Upper lobe of left lung (tissue), 6 donors: ENCODE measurements at regions not wholly inside any gene's neighbourhood (a gene's known extent, or its start where the extent isn't known, plus 50 kb on each side); places are given as distances from the start of the nearest gene placed in this dataset.

Experiments
- ATAC-seq, 2 donors: fragments of 200-7000 bp; cut with Tn5 transposase; one replicate each; pipeline ENCODE4 v1.9.1; 2022; ENCODE audit warnings: mild to moderate bottlenecking in 2 of 2, moderate library complexity in 2 of 2; ENCODE audit not compliant: low FRiP score in 2 of 2
- DNase-seq, 2 donors: peaks; one replicate each; pipeline ENCODE4 v3.0.0-alpha.2; 2019 to 2020
- H3K27ac ChIP-seq, 4 donors: fragments of 200-600 bp; sonication (generic); one replicate each; pipeline ENCODE4 v1.5.1; 2016 to 2019
- H3K27me3 ChIP-seq, 4 donors: fragments of 200-600 bp; sonication (generic); one replicate each; pipeline ENCODE4 v1.5.1; 2017 to 2019
- H3K36me3 ChIP-seq, 4 donors: fragments of 200-600 bp; sonication (generic); one replicate each; pipeline ENCODE4 v1.5.1; 2016 to 2019
- H3K4me1 ChIP-seq, 4 donors: fragments of 200-600 bp; sonication (generic); one replicate each; pipeline ENCODE4 v1.5.1; 2018 to 2019
- H3K4me3 ChIP-seq, 4 donors: fragments of 200-600 bp; sonication (generic); one replicate each; pipeline ENCODE4 v1.5.1; 2017 to 2019; ENCODE audit warnings: mild to moderate bottlenecking in 2 of 4, moderate library complexity in 1 of 4
- H3K9me3 ChIP-seq, 4 donors: fragments of 200-600 bp; sonication (generic); one replicate each; pipeline ENCODE4 v1.5.1; 2018 to 2019
- EP300 ChIP-seq, 4 donors: sonication (generic); formaldehyde crosslinking; IDR thresholded peaks; one replicate each; pipeline ENCODE4 v1.5.1; 2017; ENCODE audit warnings: antibody characterized with exemption in 4 of 4, control low read depth in 2 of 4
- POLR2A ChIP-seq, 4 donors: fragments of 450-650 bp; IDR thresholded peaks; one replicate each; pipeline ENCODE4 v1.5.1; 2016 to 2017; ENCODE audit warnings: antibody characterized with exemption in 4 of 4, mild to moderate bottlenecking in 2 of 4
- POLR2AphosphoS5 ChIP-seq, 2 donors: sonication (generic); formaldehyde crosslinking; IDR thresholded peaks; one replicate each; pipeline ENCODE4 v1.5.1; 2017; ENCODE audit warnings: antibody characterized with exemption in 2 of 2
- WGBS, 2 donors: methylation state at CpG; one replicate each; pipeline ENCODE4 v1.1.5; 2017 to 2018; 5-methylcytosine and 5-hydroxymethylcytosine counted together
- TF ChIP-seq, protein P1 (sequence below), 6 experiments: fragments of 450-650 bp in 4 of 6; fragments of 200-600 bp in 2 of 6; sonication (generic) in 2 of 6; IDR thresholded peaks; one replicate each; pipeline ENCODE4 v1.5.1; 2016 to 2019; ENCODE audit warnings: antibody characterized with exemption in 6 of 6
- donor health status: DM: no; HTN: no; CAD: no; lungs with moderate emphysema.
- donor health status: DM: no; HTN: yes; CAD: no; lungs with severe emphysema.

DNA sequence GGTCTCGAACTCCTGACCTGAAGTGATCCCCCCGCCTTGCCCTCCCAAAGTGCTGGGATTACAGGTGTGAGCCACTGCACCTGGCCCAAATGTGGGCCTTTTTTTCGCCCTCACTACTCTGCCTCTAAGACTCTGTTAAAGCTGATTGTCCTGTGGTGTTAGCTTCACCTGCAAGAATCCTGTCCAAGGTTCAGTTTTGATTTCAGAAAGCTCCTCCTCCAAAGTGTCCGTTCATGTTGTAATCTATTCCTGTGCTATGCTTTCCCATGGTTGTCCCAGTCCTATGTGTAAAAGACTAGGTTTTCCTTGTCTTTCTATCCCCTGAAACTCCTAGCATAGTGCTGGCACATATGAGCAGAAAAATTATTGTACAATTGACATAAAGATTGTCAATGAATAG lies 440.9 kb downstream of the KLF5 start:
- whole genome bisulfite sequencing, 2 donors = 93 to 95% methylated on average over 4 of the region's 4 CpGs
- no peaks in the 10 kb centered on the region for H3K9me3 ChIP-seq
- no peaks in the 10 kb centered on the region for H3K36me3 ChIP-seq
- ATAC-seq (no peak), DNase-seq (no peak)
- no peak overlapping the region for H3K4me3 ChIP-seq
- no peaks in the 10 kb centered on the region for H3K4me1 ChIP-seq
- no peaks in the 10 kb centered on the region for H3K27me3 ChIP-seq
- H3K27ac ChIP-seq = no peak overlapping the region
- TF ChIP-seq POLR2A (IDR thresholded peaks at IDR 0.05) (no peak), EP300 (IDR thresholded peaks at IDR 0.05) (no peak), POLR2AphosphoS5 (IDR thresholded peaks at IDR 0.05) (no peak)
- TF ChIP-seq, protein P1, sequence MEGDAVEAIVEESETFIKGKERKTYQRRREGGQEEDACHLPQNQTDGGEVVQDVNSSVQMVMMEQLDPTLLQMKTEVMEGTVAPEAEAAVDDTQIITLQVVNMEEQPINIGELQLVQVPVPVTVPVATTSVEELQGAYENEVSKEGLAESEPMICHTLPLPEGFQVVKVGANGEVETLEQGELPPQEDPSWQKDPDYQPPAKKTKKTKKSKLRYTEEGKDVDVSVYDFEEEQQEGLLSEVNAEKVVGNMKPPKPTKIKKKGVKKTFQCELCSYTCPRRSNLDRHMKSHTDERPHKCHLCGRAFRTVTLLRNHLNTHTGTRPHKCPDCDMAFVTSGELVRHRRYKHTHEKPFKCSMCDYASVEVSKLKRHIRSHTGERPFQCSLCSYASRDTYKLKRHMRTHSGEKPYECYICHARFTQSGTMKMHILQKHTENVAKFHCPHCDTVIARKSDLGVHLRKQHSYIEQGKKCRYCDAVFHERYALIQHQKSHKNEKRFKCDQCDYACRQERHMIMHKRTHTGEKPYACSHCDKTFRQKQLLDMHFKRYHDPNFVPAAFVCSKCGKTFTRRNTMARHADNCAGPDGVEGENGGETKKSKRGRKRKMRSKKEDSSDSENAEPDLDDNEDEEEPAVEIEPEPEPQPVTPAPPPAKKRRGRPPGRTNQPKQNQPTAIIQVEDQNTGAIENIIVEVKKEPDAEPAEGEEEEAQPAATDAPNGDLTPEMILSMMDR (IDR thresholded peaks at IDR 0.05) = no peak

DNA sequence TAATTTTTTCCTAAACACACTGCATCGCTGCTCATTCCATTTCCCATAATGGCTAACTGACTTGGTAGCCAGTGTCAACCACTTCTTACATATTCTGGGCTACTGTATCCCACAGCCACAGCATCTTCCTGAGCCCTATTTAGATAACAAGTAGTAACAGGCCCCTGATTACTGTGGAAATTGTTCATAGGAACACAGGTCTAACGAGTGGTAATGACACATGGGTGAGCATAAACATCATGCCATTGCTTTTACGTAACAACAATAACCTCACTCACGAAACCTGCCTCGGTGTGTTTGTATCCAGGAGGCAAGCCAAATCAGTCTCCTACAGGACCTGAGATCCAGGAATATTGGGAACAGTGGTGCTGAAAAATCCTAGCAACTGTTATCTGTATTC lies 438.6 kb downstream of the KLF5 start:
- ATAC-seq = no peak
- Histone ChIP-seq H3K9me3 (no peaks in the 10 kb centered on the region), H3K4me3 (no peak overlapping the region), H3K27ac (no peak overlapping the region), H3K4me1 (no peaks in the 10 kb centered on the region), H3K27me3 (no peaks in the 10 kb centered on the region), H3K36me3 (no peaks in the 10 kb centered on the region)
- TF ChIP-seq, protein P1 (IDR thresholded peaks at IDR 0.05) = no peak
- WGBS, 2 donors = 90 to 93% methylated on average over 5 of the region's 5 CpGs
- DNase-seq = no peak

DNA sequence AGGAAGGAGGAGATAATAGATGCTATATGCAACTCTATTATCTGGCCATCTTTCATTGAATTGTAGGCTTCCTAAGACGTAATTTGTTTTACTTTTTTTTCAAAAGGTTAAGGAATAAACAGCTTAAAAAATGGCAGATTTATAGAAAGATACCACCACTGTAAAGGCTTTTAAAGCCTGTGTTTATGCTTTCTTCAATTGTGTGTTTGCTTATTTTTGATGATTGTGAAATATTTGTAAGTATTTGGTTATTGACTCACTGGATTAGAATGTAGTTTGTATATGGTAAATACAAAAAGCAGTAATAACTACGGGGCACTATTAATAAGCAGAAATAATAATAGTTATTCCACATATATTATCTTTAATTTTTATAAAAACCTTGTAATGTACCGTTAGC lies 437.9 kb downstream of the KLF5 start:
- WGBS, 2 donors = 76% methylated on average over 3 of the region's 3 CpGs
- Histone ChIP-seq H3K27me3 (no peaks in the 10 kb centered on the region), H3K27ac (no peak overlapping the region), H3K4me1 (no peaks in the 10 kb centered on the region), H3K4me3 (no peak overlapping the region), H3K9me3 (no peaks in the 10 kb centered on the region), H3K36me3 (no peaks in the 10 kb centered on the region)
- DNase-seq (no peak), ATAC-seq (no peak)
- TF ChIP-seq POLR2AphosphoS5 (IDR thresholded peaks at IDR 0.05) = no peak
- no peak for TF ChIP-seq POLR2A (IDR thresholded peaks at IDR 0.05)
- no peak for TF ChIP-seq EP300 (IDR thresholded peaks at IDR 0.05)
- TF ChIP-seq, protein P1 (IDR thresholded peaks at IDR 0.05) = no peak

DNA sequence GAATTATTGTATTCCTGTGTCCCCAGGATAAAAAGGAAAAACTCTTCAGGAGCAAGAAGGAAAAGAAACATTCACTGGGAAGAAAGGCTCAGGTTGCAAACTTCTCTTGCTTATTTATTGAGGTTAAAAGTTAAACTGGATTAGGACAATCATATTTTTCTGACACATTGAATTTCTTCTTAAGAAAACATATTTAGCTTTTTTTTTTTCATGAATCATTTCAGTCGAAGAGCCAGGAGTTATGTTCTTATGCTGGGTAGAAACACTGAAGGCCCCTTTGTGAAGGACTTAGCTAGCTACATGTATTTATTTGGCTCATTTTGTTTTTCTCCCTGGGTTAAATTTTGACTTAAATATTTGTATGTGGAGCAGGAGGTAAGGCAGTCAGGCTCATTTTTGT lies 434.0 kb downstream of the KLF5 start:
- H3K27ac ChIP-seq = no peak overlapping the region
- TF ChIP-seq POLR2A (IDR thresholded peaks at IDR 0.05) (no peak), EP300 (IDR thresholded peaks at IDR 0.05) (no peak), POLR2AphosphoS5 (IDR thresholded peaks at IDR 0.05) (no peak)
- TF ChIP-seq, protein P1 (IDR thresholded peaks at IDR 0.05) = no peak
- H3K36me3 ChIP-seq = no peaks in the 10 kb centered on the region
- DNase-seq (no peak), ATAC-seq (no peak)
- H3K27me3 ChIP-seq = no peaks in the 10 kb centered on the region
- no peak overlapping the region for H3K4me3 ChIP-seq
- no peaks in the 10 kb centered on the region for H3K9me3 ChIP-seq
- 48 to 52% methylated on average over 1 of the region's 1 CpG for WGBS, 2 donors
- no peaks in the 10 kb centered on the region for H3K4me1 ChIP-seq

DNA sequence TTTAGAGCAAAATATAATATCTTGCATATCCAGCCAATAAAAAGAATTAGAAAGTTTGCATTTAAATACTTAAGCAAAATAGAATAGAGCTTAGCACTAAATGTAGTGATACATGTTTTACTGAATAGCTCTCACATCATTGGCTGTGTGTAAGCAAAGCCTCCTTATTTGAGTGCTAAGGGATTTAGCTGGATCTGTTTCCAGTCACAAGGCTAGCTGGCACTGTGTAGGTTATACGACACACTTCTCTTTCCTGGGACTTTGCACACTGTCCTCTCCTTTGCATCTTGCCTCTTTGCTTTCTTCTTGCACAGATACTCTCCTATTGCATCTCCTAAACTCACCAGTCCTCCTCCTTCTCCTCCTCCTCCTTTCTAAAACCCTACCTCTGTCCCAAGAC lies 423.8 kb downstream of the KLF5 start:
- ATAC-seq (no peak), DNase-seq (no peak)
- Histone ChIP-seq H3K9me3 (no peaks in the 10 kb centered on the region), H3K4me3 (no peak overlapping the region), H3K27ac (no peak overlapping the region), H3K36me3 (no peaks in the 10 kb centered on the region), H3K4me1 (no peaks in the 10 kb centered on the region), H3K27me3 (no peaks in the 10 kb centered on the region)
- TF ChIP-seq POLR2AphosphoS5 (IDR thresholded peaks at IDR 0.05) = no peak
- no peak for TF ChIP-seq EP300 (IDR thresholded peaks at IDR 0.05)
- TF ChIP-seq, protein P1 (IDR thresholded peaks at IDR 0.05) = no peak
- TF ChIP-seq POLR2A (IDR thresholded peaks at IDR 0.05) = no peak
- whole genome bisulfite sequencing, 2 donors = 0 to 86% methylated on average over 1 of the region's 1 CpG
